ENCODE measurements at regions not wholly inside any gene's neighbourhood (a gene's known extent, or its start where the extent isn't known, plus 50 kb on each side); places are given as distances from the start of the nearest gene placed in this dataset.

- Histone ChIP-seq H3K36me3 (ENCODE audit: control insufficient read depth, insufficient read depth, low read length) (no peaks in the 10 kb centered on the region), H3K4me3 (ENCODE audit: low read depth, low read length) (no peak overlapping the region), H3K27me3 (ENCODE audit: control insufficient read depth, insufficient read depth, low read length) (no peaks in the 10 kb centered on the region)
- no peak for DNase-seq (ENCODE audit: low read depth)
- no peak for TF ChIP-seq CTCF (IDR thresholded peaks at IDR 0.05; ENCODE audit: insufficient read depth, low read length, severe bottlenecking)
- no peak for FAIRE-seq
Observed at GRCh38 chr9:108637340-108637739, 218.4 kb downstream of the ACTL7B start.

DNA sequence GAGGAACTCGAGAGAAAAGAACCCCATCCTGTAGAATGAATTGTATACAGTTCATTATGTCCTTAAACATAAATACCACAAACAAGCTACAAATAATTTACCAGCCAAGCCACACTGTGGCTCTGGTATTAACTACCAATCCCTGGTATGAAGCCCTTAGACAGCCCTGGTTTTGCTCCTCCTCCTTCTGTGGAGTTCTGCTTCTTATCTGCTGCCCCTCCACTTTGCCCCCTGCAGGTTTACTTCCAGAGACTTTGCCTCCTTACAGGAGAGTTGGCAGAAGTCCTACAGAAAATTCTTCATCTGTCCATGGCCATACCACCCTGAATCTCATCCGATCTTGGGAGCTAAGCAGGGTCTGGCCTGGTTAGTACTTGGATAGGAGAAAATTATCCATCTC, 219.8 kb downstream of the ACTL7B start:
- TF ChIP-seq CTCF (IDR thresholded peaks at IDR 0.05; ENCODE audit: insufficient read depth, low read length, severe bottlenecking): no peak
- Histone ChIP-seq H3K27me3 (ENCODE audit: control insufficient read depth, insufficient read depth, low read length) (no peaks in the 10 kb centered on the region), H3K36me3 (ENCODE audit: control insufficient read depth, insufficient read depth, low read length) (no peaks in the 10 kb centered on the region), H3K4me3 (ENCODE audit: low read depth, low read length) (no peak overlapping the region)
- FAIRE-seq: no peak
- DNase-seq (ENCODE audit: low read depth): no peak

DNA sequence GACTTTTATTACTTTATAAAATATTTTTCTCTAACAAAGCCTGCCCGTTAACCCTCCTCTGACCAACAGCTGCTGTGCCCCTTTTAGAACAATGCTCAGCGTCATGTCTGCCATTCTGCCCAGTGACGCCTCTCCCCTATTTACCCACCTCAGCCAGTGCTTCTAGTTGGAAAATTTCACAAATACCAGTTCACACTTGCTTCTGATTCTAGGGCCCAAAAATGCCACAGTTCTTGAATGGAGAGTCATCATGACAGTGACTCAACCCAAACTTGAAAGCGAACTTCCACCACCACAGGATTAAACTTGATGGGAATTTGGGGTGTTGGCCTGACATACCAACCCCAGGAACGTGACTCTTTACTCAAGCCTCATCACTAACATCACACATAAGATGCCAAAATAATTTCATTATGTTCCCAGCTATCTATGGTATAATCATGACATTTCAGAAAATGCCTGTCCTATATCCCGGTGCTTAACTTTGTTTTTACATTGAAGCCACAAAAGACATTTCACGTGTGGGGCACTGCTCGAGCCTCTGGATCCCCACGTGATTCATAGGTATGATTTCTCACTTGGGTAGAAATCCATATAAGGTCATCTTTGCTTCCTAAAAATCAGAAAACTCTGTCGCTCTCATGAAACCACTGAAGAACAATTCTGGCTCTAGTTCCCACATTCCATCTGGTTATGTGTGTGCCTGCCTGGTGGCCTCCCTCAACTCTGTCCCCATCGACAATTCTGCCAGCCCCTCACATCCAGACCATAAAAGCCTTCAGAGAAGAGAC, 220.9 kb downstream of the ACTL7B start:
- no peaks in the 10 kb centered on the region for H3K27me3 ChIP-seq (ENCODE audit: control insufficient read depth, insufficient read depth, low read length)
- H3K36me3 ChIP-seq (ENCODE audit: control insufficient read depth, insufficient read depth, low read length): no peaks in the 10 kb centered on the region
- H3K4me3 ChIP-seq (ENCODE audit: low read depth, low read length): no peak overlapping the region
- FAIRE-seq: peak; percentile 96
- peak; percentile 100 for DNase-seq (ENCODE audit: low read depth)
- no peak for TF ChIP-seq CTCF (IDR thresholded peaks at IDR 0.05; ENCODE audit: insufficient read depth, low read length, severe bottlenecking)

GRCh38 chr9:108634204-108634603, 221.6 kb downstream of the ACTL7B start:
- no peaks in the 10 kb centered on the region for H3K27me3 ChIP-seq (ENCODE audit: control insufficient read depth, insufficient read depth, low read length)
- FAIRE-seq (peak; percentile 95), DNase-seq (ENCODE audit: low read depth) (peak; percentile 94)
- no peaks in the 10 kb centered on the region for H3K36me3 ChIP-seq (ENCODE audit: control insufficient read depth, insufficient read depth, low read length)
- H3K4me3 ChIP-seq (ENCODE audit: low read depth, low read length): no peak overlapping the region
- TF ChIP-seq CTCF (IDR thresholded peaks at IDR 0.05; ENCODE audit: insufficient read depth, low read length, severe bottlenecking): no peak

GRCh38 chr9:108631496-108632285, 224.1 kb downstream of the ACTL7B start:
- Histone ChIP-seq H3K4me3 (ENCODE audit: low read depth, low read length) (no peak overlapping the region), H3K36me3 (ENCODE audit: control insufficient read depth, insufficient read depth, low read length) (no peaks in the 10 kb centered on the region), H3K27me3 (ENCODE audit: control insufficient read depth, insufficient read depth, low read length) (no peaks in the 10 kb centered on the region)
- DNase-seq (ENCODE audit: low read depth) (no peak), FAIRE-seq (no peak)
- no peak for TF ChIP-seq CTCF (IDR thresholded peaks at IDR 0.05; ENCODE audit: insufficient read depth, low read length, severe bottlenecking)

Data from bronchial epithelial cell (primary cell).